Ammon's horn (tissue), 1 donor: ENCODE measurements at regions not wholly inside any gene's neighbourhood (a gene's known extent, or its start where the extent isn't known, plus 50 kb on each side); places are given as distances from the start of the nearest gene placed in this dataset.
A peak's percentile ranks its signal among the peaks of the same experiment; 100 is the strongest.
"Not testable (repeated sequence)": the region's sequence is repeated elsewhere in the genome, so short reads cannot be mapped to it uniquely, and the experiment has no call there.

Source experiments
- DNase-seq: peaks from one replicate; pipeline ENCODE4 v3.0.0-alpha.2; 2016; ENCODE audit warnings: low spot score

DNA sequence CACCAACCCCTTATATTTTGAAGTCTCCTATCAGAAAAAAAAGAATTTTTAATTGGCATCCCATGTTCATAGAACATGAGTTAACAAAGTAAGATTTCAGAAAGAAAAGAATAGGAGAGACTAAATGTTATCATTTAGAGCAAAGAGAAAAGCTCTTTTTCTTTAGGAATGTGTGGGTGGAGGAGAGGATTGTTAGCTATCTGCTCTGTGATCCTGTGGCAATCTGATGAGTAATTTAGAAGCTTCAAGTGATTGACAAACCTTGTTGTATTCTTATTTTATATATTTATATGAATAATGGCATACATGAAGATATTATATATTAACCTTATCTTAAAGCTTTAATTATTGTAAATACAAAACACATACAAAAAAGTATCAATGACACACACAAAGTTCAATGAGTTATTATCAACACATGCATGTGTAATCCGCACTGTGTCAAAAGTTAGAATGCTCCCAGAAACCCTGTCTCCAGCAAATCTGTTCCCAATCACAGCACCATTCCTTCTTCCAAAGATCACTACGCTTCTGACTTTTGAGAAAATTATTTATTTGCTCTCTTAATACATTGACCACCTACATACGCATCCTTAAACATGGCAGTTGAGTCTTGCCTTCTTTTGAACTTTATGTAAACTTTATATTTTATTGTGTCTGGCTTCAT lies 907.4 kb downstream of the MCTP2 start:
- no peak for DNase-seq

DNA sequence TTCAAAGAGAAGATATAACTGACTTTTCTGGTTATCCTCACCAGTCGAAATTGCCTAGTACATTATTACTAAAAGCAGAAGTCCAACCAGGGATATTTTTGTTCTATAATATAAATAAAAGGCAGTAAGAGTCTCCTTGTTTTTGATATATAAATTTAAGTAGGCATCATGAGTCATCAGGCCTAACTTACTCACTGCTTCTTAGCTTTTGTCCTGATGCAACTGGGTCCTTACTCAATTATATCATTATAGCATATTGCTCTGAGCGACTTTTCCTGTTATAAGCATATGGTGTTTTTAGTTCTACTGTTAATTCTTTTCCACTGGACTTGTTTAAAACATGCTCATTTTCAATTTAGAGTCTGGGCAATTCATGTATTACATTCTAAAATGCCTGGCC lies 910.1 kb downstream of the MCTP2 start:
- no peak for DNase-seq

DNA sequence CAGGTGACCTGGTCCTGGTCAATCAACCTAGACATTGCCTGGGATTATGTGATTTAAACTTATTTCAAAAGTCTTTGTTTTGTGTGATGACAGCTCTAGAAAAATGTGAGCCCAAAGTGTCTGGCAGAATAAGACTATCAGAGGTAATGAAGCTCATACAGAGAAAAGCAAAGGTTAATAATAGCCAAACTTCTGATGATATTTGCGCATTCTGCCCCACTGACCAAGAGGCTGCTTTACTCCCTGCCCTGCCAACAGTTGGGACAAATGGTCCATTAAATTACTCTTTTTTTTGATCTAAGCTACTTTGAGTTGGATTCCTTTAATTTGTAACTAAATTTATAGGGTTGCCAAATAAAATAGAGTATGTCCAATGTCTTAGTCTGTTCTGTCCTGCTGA lies 911.2 kb downstream of the MCTP2 start:
- DNase-seq = no peak

DNA sequence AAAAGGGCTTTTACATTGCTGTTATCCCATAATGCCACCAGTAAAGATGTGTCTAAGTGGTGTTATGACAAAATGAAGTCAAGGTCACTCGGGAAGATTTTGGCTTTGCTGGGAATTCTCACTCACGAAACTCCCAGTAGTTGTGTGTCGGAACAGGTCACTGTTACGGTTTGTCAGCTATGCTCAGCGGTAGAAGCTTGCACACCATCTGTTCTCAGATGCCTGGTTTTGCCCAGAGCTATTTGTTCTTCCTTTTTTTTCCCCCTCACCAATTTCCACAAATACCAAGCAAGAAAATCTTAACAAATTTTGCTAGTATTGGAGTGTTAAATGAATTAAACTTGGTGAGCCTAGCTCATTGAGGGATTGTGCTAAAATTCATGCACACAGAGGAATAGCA lies 915.1 kb downstream of the MCTP2 start:
- DNase-seq = no peak

DNA sequence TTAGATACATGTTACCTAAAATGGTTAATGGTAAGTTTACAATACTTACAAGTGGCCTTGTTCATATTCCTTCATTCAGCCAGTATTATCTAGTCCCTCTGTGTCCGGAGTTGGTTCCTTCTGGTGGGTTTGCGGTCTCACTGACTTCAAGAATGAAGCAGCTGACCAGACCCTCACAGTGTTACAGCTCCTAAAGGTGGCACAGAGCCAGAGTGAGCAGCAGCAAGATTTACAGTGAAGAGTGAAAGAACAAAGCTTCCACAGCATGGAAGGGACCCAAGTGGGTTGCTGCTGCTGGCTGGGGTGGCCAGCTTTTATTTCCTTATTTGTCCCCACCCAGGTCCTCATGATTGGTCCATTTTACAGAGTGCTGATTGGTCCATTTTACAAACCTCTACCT lies 916.8 kb downstream of the MCTP2 start:
- DNase-seq = no peak

DNA sequence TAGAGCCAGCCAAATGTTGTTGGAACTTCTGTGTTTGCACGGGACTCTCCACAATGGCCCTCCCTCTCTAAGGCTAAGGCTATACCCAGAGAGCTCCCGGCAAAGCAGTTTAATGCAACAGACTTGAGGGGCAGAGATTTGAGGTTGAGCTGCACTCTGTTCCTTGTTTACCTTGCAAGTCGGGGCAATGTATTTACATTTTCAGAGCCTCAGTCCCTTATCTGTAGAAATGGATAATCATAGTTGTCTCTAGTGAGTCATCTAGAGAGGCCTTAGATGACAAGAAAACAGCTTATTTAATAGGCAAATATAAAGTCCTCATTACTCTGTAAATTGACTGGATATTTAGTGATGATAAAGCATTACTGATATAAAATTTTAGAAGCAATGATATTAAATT lies 917.7 kb downstream of the MCTP2 start:
- DNase-seq = no peak

DNA sequence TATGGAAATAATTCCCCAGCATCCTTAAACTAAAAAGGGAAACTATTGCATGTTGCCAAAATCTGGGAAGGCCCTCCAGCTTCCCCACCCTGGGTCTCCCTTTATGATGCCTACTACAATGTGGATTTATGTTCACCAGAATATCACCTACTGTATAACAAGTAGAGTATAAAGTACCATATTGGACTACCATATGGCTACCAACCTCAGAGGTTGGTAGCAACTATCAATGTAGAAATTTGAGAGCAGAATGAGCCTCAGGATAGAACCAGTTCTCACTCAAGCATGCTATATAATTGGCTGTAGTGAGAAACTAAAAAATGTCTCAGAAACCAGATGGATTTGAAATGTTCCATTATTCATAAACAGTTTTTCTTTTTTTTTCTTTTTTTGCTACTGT lies 918.4 kb downstream of the MCTP2 start:
- no peak for DNase-seq

DNA sequence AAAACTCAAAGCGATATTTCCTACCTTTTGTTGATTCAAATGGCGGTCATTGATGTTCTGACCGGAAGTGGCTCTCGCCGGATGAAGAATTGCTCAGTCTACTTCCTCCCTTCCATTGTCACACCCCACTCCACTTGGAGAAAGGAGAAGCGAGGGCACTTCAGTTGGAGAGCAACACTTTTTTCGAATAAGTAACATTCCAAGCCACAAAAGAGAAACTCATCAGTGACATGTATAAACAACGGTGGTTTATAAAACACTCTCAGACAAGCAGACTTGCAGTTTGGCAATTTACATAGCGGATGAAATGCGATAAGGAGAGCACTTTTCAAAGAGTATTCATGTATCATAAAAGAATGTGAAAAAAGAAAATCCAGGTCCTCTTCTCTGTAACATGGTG lies 919.1 kb downstream of the MCTP2 start:
- no peak for DNase-seq

DNA sequence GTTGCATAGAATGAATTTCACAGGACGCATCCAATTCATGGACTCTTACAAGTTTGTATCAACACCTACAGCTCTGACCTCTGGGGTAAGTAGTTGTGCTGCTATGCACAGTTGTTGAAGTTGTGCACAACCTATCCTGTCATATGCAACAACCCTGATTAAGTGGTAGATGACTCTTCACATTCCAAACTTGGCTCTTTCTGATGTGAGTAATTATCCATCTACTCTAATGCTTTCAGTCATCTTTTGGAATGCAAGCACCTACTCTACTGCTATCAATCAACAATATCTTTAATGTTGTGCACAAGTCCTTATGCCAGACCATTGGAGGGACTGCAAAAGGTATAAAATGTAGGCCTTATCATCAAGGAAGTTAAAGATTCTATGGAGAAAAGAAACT lies 921.4 kb downstream of the MCTP2 start:
- no peak for DNase-seq

DNA sequence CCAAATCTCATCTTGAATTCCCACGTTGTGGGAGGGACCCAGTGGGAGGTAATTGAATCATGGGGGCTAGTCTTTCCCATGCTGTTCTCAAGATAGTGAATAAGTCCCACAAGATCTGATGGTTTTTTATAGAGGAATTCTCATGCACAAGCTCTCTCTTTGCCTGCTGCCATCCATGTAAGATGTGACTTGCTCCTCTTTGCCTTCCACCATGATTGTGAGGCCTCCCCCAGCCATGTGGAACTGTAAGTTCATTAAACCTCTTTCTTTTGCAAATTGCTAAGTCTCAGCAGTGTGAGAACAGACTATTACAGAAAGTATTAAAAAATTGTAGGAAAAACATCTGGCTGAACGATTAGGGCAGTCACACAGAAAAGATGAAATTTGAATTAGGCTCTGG lies 921.8 kb downstream of the MCTP2 start:
- DNase-seq = not testable (repeated sequence)

DNA sequence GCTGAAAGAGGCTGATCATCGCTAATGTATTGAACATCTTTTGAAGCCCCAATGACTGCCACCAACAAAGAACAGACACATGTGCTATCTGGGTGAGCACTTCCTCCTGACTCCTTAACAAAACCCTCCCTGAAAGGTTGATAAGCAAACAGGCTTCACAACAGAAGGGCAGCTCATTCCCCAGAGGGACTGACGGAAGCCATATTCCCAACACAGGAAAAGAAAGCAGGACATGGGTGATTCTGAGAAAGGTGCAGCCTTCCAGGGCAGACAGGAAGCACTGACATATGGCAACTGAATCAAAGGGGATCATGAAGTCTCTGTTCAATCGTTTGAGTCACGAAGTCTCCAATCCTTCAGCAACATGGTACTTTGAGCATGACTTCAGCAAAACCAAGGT lies 929.0 kb downstream of the MCTP2 start:
- no peak for DNase-seq

DNA sequence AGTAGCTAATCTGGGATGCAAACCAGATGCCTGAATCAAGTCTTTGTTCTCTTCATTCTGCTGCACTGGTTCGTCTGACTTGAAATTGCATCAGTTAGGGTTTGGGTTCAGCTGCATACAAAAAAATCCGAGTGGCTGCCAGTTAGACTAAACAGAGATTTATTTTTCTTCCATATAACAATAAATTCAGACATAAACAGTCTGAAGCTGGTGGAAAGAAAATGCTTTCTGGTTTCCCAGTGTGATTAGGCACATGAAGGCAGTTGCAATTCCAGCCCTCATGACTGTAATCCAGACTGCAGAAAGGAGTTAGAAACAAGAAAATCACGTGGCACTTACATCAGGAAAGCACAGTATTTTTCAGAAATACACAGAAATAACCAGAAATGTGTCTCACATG lies 930.7 kb downstream of the MCTP2 start:
- no peak for DNase-seq

DNA sequence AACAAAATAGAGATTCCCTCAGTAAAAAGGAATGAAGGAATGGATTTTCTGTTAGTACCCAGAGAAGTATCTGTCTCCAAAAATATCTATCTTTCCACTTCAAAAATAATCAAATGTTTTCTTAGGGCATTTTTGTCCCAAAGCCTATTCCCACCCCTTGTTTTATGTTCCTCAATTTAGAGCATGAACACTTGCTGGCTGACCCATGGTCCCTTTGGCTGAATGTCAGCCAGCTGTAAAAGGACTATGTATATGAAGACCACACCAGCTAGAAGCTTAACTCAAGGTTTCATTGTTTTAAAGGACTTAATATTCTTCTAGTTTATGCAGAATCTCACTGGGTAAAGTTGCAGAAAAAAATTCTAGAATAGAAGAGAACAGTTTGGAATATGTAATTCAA lies 931.2 kb downstream of the MCTP2 start:
- DNase-seq = no peak

DNA sequence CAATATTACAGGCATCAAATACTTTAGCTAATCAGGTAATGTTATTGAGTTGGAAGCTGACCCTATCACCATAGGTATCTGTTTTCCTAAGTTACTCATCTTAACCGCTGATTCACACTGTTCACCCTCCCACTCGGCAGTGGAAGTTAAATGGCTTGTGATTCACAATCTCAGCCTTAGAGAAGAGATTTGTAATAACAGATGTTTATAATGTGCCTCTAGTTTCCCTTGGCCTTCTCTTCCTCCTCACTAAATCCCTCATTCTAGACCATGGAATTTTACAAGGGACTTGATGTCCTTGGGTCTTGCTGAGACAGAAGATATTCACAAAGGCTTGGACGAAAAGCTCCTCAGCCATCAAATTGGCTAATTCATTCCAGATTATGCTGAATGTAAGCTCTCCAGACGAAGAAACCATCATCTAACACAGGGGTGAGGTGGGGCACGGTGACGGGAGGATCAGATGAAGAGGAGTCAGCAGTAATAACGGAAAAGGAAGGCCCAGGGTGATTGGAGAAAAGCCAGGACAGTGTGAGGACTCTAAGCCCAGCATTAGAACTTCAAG lies 931.7 kb downstream of the MCTP2 start:
- no peak for DNase-seq

DNA sequence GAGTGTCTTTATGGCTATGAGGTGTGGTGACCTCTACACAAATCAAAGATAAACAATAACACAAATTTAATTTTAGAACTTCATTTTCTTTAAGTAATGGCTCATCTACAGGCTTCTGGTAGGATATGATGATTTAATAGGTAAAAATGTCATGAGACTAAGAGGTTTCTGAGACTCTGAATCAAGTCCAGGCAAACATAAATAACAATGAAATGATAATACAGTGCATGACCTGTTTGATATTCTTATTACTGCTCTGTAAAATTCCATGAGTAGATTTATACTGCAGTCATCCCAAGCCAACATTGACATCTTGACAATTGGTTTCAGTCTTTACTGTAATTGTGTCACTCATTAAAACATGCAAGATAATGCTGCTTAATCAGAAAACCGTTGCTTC lies 936.8 kb downstream of the MCTP2 start:
- no peak for DNase-seq

DNA sequence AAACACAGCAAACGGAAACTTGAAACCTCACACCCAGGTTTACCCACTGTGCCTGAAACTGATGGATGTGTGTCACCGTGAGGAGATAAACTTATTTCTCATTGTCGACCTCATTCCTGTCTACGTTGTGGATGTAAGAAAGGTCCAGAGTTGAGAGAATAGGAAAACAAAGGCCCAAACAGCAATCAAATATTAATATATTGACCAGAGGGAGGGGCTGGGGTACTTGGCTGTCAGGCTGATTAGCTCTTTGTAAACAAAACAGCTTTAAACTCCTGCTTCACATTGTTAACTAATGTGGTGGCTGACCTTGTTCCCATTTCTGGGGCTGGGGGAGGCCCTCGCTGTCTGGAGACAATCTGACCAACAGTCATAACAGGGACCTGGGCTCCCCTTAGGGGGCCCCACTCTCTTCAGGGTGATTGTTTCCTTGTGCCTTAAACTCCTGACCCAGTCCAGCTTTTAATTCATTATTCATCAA lies 937.6 kb downstream of the MCTP2 start:
- no peak for DNase-seq

DNA sequence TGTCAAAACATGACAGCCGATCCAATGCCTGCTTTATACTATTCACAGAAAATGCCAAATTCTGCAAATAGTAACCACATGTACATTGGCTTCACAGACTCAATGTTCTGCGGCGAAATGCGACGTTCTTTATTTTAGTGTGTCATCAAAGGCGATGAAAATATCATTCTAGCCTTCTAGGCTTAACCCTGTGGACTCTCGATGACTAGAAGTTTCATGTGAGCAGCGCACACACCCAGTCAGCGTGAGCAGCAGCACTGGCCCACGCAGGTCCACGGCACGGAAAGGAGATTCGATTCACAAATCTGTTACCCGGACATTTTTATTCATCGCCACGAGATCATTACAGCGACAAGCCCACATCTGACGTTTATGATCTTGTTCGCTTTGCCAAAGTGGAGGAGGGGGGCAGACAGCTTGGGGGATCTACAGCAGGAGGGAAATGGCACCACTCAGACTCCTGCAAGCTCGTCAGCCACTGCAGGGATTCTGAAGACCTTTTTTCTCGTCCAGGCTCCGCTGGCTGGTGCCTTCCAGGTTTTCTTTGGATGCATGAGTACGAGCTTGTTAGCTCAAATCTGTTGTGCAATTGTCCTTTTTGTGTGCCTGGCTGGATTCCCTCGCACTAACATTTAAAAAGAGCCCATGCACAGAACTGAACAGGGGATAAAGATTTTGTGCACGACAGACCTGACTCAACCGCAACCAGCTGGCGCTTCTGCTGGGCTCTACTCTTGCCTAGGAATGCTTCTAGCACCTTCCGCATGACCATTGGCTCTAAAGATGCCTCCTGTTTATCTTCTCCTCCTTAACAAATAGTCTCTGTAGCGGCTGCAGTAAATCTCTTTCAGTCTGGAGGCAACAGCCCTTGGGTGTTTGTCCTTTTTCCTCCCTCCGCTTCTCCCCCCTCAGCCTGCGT lies 938.4 kb downstream of the MCTP2 start:
- peak; percentile 12 for DNase-seq

DNA sequence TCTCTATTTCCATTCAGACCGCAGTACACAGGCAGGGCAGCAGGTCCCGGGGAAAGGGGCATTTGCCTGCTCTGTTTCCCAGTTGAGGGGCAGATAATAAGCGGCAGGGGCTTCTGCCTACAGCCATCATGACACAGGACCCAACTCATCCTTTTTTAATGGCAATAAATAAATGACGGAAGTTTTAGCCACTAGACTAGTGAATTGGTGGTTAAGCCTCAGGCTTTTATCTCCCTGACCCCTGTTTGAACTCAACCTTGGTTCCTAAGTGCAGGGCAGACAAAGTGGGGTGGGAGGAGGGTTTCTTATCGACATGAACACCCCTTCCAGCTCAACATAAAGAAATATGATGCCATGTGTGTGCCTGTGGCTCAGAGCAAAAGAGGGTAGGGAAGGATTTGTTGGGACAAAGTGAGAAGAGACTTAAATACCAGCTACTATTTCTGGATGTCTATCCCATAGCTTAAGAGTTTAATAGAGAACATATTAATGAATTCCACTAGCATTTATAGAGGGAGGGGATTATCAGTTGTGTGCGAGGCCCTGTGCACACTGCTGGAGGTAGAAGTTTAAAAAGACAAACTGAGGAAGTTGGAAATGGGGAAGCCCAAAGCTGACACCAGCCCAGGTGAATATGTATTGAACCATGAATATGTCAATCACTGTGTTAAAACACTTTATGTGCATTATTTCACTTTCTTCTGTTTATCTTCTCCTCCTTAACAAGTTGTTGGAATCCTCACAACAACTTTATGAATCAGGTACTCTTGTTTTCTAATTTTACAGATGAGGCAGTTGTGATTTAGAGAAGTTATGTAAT lies 939.4 kb downstream of the MCTP2 start:
- DNase-seq = no peak

DNA sequence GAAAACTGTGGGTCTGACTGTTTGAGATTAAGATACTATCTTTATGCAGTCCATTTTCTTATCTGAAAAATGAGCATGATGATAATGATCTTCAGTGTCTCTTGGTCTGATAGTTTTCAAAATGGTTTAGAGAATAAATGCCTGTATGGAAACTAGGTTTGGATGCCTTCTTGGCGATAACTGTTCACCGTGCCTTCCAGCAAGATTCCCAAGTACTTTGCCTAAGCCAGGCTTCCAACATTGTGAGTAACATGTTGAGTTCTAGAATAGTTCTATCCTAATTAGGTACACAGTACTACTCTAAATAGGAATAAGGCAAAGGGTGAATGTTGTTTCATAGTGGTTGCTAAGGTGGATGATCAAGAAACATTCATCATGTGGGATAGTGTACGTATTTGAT lies 940.2 kb downstream of the MCTP2 start:
- DNase-seq = no peak

DNA sequence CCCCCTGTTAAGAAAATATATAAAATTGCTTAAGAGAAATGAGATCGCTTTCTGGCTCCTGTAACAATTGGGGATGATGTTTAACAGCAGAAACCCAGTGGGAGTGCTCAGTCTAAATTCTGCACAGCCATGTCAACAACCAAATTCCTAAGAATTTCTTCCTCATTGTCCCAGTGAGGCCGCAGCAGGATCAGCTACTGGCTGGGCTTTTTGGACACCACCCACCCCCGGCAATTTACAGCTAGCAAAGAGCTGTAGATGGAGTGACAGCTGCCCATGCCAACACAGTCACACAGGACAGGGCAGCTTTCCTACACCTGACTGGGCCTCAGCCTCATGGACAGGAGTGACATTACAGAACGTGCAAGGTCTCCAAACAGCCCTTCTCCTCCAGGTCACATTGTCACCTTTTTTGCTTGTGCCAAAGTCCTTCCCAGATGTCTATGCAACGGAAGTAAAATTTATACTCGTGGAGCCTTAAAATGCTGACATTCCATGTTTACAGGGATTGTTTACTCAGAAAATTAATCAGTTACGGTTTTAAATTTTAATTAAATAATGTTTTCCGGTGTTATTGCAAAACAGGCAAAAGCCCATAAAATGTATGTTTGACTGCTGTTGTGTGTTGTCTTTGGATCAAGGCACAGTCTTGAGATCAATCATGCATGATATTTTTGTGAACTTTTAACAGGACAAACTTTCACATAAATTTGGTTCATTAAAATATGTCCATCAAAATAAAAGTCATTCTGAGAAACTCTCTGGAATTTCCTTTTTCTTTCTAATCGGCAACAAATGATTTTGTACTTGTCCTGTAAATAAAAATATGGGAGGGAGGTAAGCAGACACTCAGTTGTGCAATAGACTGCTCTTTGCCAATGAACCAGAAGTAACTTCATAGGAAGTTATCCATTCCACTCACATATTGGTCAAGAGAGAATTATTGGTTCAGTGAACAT lies 943.2 kb downstream of the MCTP2 start:
- DNase-seq = no peak
